ENCODE measurements at regions not wholly inside any gene's neighbourhood (a gene's known extent, or its start where the extent isn't known, plus 50 kb on each side); places are given as distances from the start of the nearest gene placed in this dataset.
A peak's percentile ranks its signal among the peaks of the same experiment; 100 is the strongest.

GRCh38 chr5:42949348-42950115 is 90.6 kb downstream of the ANXA2R start:
- H3K4me3 Mint-ChIP-seq (ENCODE audit: unreplicated experiment): no peak overlapping the region
- peaks cover 6% of the 10 kb centered on the region for H3K9me3 Mint-ChIP-seq (ENCODE audit: unreplicated experiment)
- DNase-seq (ENCODE audit: unreplicated experiment): no peak
- TF ChIP-seq CTCF (IDR thresholded peaks at IDR 0.05; ENCODE audit: unreplicated experiment): no peak
- peaks cover 8% of the 10 kb centered on the region for H3K4me1 Mint-ChIP-seq (ENCODE audit: insufficient read depth, unreplicated experiment)
- no peaks in the 10 kb centered on the region for H3K27me3 Mint-ChIP-seq (ENCODE audit: insufficient read depth, unreplicated experiment)
- no TSS peak for BruUV-seq (replicated peaks)
- peak overlapping the region; percentile 85 for H3K27ac Mint-ChIP-seq (ENCODE audit: low read depth, unreplicated experiment)
- POLR2A ChIA-PET: interaction anchor here (0.6 to 3.6 kb wide), 6 partner anchors 9 to 1045 kb away, joined by 3 to 17 read pairs (median 4); partner anchors contain the start of gene RIMOC1
- peaks cover 4% of the 10 kb centered on the region for H3K36me3 Mint-ChIP-seq (ENCODE audit: insufficient read depth, unreplicated experiment)
- intact Hi-C loops (cut with micrococcal nuclease): loop anchor here (1.0 to 2.0 kb wide), 5 partner anchors 35 to 156 kb away; no protein-coding TSS in a partner anchor
- CTCF ChIA-PET: interaction anchor here (0.6 to 2.9 kb wide), 5 partner anchors 40 to 640 kb away, joined by 3 to 10 read pairs (median 3); no protein-coding TSS in a partner anchor

- CTCF ChIA-PET: interaction anchor here (2.9 kb wide), 1 partner anchor 40 kb away, joined by 10 read pairs; no protein-coding TSS in a partner anchor
- no TSS peak for BruUV-seq (replicated peaks)
- Mint-ChIP-seq H3K4me3 (ENCODE audit: unreplicated experiment) (no peak overlapping the region), H3K36me3 (ENCODE audit: insufficient read depth, unreplicated experiment) (peaks cover 4% of the 10 kb centered on the region), H3K4me1 (ENCODE audit: insufficient read depth, unreplicated experiment) (peaks cover 8% of the 10 kb centered on the region), H3K27ac (ENCODE audit: low read depth, unreplicated experiment) (peak overlapping the region; percentile 85), H3K9me3 (ENCODE audit: unreplicated experiment) (peaks cover 6% of the 10 kb centered on the region), H3K27me3 (ENCODE audit: insufficient read depth, unreplicated experiment) (no peaks in the 10 kb centered on the region)
- TF ChIP-seq CTCF (IDR thresholded peaks at IDR 0.05; ENCODE audit: unreplicated experiment): no peak
- DNase-seq (ENCODE audit: unreplicated experiment): no peak
- intact Hi-C loops (cut with micrococcal nuclease): no loop called here
- POLR2A ChIA-PET: interaction anchor here (0.6 to 3.6 kb wide), 3 partner anchors 8 to 93 kb away, joined by 3 to 17 read pairs (median 5); no protein-coding TSS in a partner anchor
Observed at GRCh38 chr5:42948961-42949347, 91.2 kb downstream of the ANXA2R start.

- BruUV-seq (replicated peaks): no TSS peak
- Mint-ChIP-seq H3K4me3 (ENCODE audit: unreplicated experiment) (no peak overlapping the region), H3K9me3 (ENCODE audit: unreplicated experiment) (no peaks in the 10 kb centered on the region), H3K27me3 (ENCODE audit: insufficient read depth, unreplicated experiment) (no peaks in the 10 kb centered on the region), H3K4me1 (ENCODE audit: insufficient read depth, unreplicated experiment) (peaks cover 8% of the 10 kb centered on the region), H3K27ac (ENCODE audit: low read depth, unreplicated experiment) (peak overlapping the region; percentile 54), H3K36me3 (ENCODE audit: insufficient read depth, unreplicated experiment) (no peaks in the 10 kb centered on the region)
- no peak for TF ChIP-seq CTCF (IDR thresholded peaks at IDR 0.05; ENCODE audit: unreplicated experiment)
- ChIA-PET CTCF (interaction anchor here (0.9 kb wide), 2 partner anchors 49 to 157 kb away, joined by 3 read pairs; no protein-coding TSS in a partner anchor), POLR2A (no interaction called here)
- DNase-seq (ENCODE audit: unreplicated experiment): peak; percentile 89
- intact Hi-C loops (cut with micrococcal nuclease): loop anchor here (1.0 kb wide), 1 partner anchor 63 kb away; no protein-coding TSS in a partner anchor
Observed at GRCh38 chr5:42944989-42945388, 95.1 kb downstream of the ANXA2R start.

GRCh38 chr5:42943931-42944631 is 96.0 kb downstream of the ANXA2R start:
- H3K4me1 Mint-ChIP-seq (ENCODE audit: insufficient read depth, unreplicated experiment): peaks cover 8% of the 10 kb centered on the region
- ChIA-PET POLR2A (no interaction called here), CTCF (no interaction called here)
- BruUV-seq (replicated peaks): no TSS peak
- no peak for TF ChIP-seq CTCF (IDR thresholded peaks at IDR 0.05; ENCODE audit: unreplicated experiment)
- no peak overlapping the region for H3K4me3 Mint-ChIP-seq (ENCODE audit: unreplicated experiment)
- H3K27me3 Mint-ChIP-seq (ENCODE audit: insufficient read depth, unreplicated experiment): no peaks in the 10 kb centered on the region
- intact Hi-C loops (cut with micrococcal nuclease): no loop called here
- no peak for DNase-seq (ENCODE audit: unreplicated experiment)
- no peaks in the 10 kb centered on the region for H3K9me3 Mint-ChIP-seq (ENCODE audit: unreplicated experiment)
- no peak overlapping the region for H3K27ac Mint-ChIP-seq (ENCODE audit: low read depth, unreplicated experiment)
- no peaks in the 10 kb centered on the region for H3K36me3 Mint-ChIP-seq (ENCODE audit: insufficient read depth, unreplicated experiment)
